Neuronal stem cell (in vitro differentiated cells): ENCODE measurements at regions not wholly inside any gene's neighbourhood (a gene's known extent, or its start where the extent isn't known, plus 50 kb on each side); places are given as distances from the start of the nearest gene placed in this dataset. TPM values are rescaled to one million over a fixed set of nuclear protein-coding genes. Genes with fewer than 3 reads are reported as not detected.
A peak's percentile ranks its signal among the peaks of the same experiment; 100 is the strongest.
"Not testable (repeated sequence)": the region's sequence is repeated elsewhere in the genome, so short reads cannot be mapped to it uniquely, and the experiment has no call there.

Experiments used
- DNase-seq: peaks from one replicate; pipeline ENCODE4 v3.0.0-alpha.2; 2013; ENCODE audit warnings: low spot score
- H2AFZ ChIP-seq: one replicate; pipeline ENCODE4 v1.6.1; 2013; ENCODE audit warnings: mild to moderate bottlenecking, low read length, inconsistent platforms
- H2AK5ac ChIP-seq: 2 replicates; pipeline ENCODE4 v1.6.1; 2013; ENCODE audit warnings: low read depth, mild to moderate bottlenecking, inconsistent platforms, low read length, moderate library complexity, mixed read lengths
- H2BK120ac ChIP-seq: 2 replicates; pipeline ENCODE4 v1.6.1; 2013; ENCODE audit warnings: low read depth, mild to moderate bottlenecking, inconsistent platforms, low read length, moderate library complexity, mixed read lengths
- H2BK12ac ChIP-seq: one replicate; pipeline ENCODE4 v1.6.1; 2013; ENCODE audit warnings: low read length, inconsistent platforms
- H2BK15ac ChIP-seq: 2 replicates; pipeline ENCODE4 v1.6.1; 2013; ENCODE audit warnings: mild to moderate bottlenecking, low read length, inconsistent platforms, mixed read lengths
- H2BK5ac ChIP-seq: one replicate; pipeline ENCODE4 v1.6.1; 2013; ENCODE audit warnings: inconsistent platforms, mild to moderate bottlenecking, low read length, moderate library complexity
- H3K14ac ChIP-seq: one replicate; pipeline ENCODE4 v1.6.1; 2013; ENCODE audit warnings: low read length, inconsistent platforms
- H3K18ac ChIP-seq: 2 replicates; pipeline ENCODE4 v1.6.1; 2013; ENCODE audit warnings: low read length, inconsistent platforms
- H3K23ac ChIP-seq: 2 replicates; pipeline ENCODE4 v1.6.1; 2013; ENCODE audit warnings: low read depth, mild to moderate bottlenecking, mixed read lengths, low read length, inconsistent platforms; ENCODE audit not compliant: poor library complexity
- H3K27ac ChIP-seq: replicated peaks from 3 replicates; pipeline ENCODE4 v1.5.1; 2013; ENCODE audit warnings: low read length, inconsistent platforms
- H3K27me3 ChIP-seq, 3 experiments: 2 replicates each; pipeline ENCODE4 v1.6.1; 2013; ENCODE audit warnings: low read length in 3 of 3, mild to moderate bottlenecking in 2 of 3, inconsistent platforms in 1 of 3, low read depth in 1 of 3, mixed read lengths in 1 of 3, moderate library complexity in 1 of 3; ENCODE audit not compliant: control insufficient read depth in 3 of 3, insufficient read depth in 3 of 3
- H3K36me3 ChIP-seq, 2 donors: replicated peaks in 1 of 2; 2 replicates each; pipeline ENCODE4 v1.6.1; 2013; ENCODE audit warnings: low read length in 2 of 2; ENCODE audit not compliant: control insufficient read depth in 2 of 2, insufficient read depth in 2 of 2
- H3K4ac ChIP-seq: 2 replicates; pipeline ENCODE4 v1.6.1; 2013; ENCODE audit warnings: inconsistent platforms, mild to moderate bottlenecking, low read length, moderate library complexity
- H3K4me1 ChIP-seq, 2 donors: 1 replicate in 1 of 2; 2 replicates in 1 of 2; pipeline ENCODE4 v1.6.1; 2013; ENCODE audit warnings: low read length in 2 of 2, low read depth in 1 of 2; ENCODE audit not compliant: control insufficient read depth in 2 of 2, insufficient read depth in 1 of 2
- H3K4me2 ChIP-seq: one replicate; pipeline ENCODE4 v1.6.1; 2013; ENCODE audit warnings: mild to moderate bottlenecking, low read length, inconsistent platforms; ENCODE audit not compliant: insufficient read depth, poor library complexity, severe bottlenecking
- H3K4me3 ChIP-seq, 2 donors: 2 replicates each; pipeline ENCODE4 v1.5.1; 2013; ENCODE audit warnings: low read length in 2 of 2, mild to moderate bottlenecking in 2 of 2, inconsistent platforms in 1 of 2, moderate library complexity in 1 of 2
- H3K79me1 ChIP-seq: one replicate; pipeline ENCODE4 v1.6.1; 2013; ENCODE audit warnings: low read depth, mild to moderate bottlenecking, inconsistent platforms, low read length, moderate library complexity
- H3K9ac ChIP-seq: one replicate; pipeline ENCODE4 v1.6.1; 2013; ENCODE audit warnings: mild to moderate bottlenecking, low read depth, low read length, inconsistent platforms; ENCODE audit not compliant: poor library complexity
- H3K9me3 ChIP-seq, 2 donors: replicated peaks in 1 of 2; 2 replicates each; pipeline versions ENCODE3 to v1.6.1; 2013; ENCODE audit warnings: low read length in 2 of 2, mild to moderate bottlenecking in 2 of 2, inconsistent platforms in 1 of 2, low read depth in 1 of 2, mixed read lengths in 1 of 2, moderate library complexity in 1 of 2; ENCODE audit not compliant: control insufficient read depth in 2 of 2, insufficient read depth in 1 of 2
- H4K8ac ChIP-seq: one replicate; pipeline ENCODE4 v1.6.1; 2013; ENCODE audit warnings: low read depth, mild to moderate bottlenecking, inconsistent platforms, low read length, moderate library complexity
- H4K91ac ChIP-seq: one replicate; pipeline ENCODE4 v1.6.1; 2013; ENCODE audit warnings: low read length, low read depth, mild to moderate bottlenecking, inconsistent platforms; ENCODE audit not compliant: poor library complexity
- WGBS, 2 donors: extraction: QIAGEN DNeasy Blood & Tissue Kit; methylation state at CpG; one replicate each; pipeline ENCODE4 v1.1.7; 2013; ENCODE audit warnings: missing lambda C conversion rate in 2 of 2, mixed read lengths in 1 of 2; ENCODE audit not compliant: insufficient read length in 2 of 2, insufficient replicate concordance in 1 of 2; ENCODE audit errors: extremely low coverage in 2 of 2; 5-methylcytosine and 5-hydroxymethylcytosine counted together
- small RNA-seq: library from polyadenylated mRNA; stranded (forward); fragments of <200 nt; extraction: miRNeasy Mini kit (QIAGEN cat#:217004); gene quantifications from one replicate; pipeline ENCODE3, GENCODE V24; 2013; ENCODE audit not compliant: insufficient read depth

DNA sequence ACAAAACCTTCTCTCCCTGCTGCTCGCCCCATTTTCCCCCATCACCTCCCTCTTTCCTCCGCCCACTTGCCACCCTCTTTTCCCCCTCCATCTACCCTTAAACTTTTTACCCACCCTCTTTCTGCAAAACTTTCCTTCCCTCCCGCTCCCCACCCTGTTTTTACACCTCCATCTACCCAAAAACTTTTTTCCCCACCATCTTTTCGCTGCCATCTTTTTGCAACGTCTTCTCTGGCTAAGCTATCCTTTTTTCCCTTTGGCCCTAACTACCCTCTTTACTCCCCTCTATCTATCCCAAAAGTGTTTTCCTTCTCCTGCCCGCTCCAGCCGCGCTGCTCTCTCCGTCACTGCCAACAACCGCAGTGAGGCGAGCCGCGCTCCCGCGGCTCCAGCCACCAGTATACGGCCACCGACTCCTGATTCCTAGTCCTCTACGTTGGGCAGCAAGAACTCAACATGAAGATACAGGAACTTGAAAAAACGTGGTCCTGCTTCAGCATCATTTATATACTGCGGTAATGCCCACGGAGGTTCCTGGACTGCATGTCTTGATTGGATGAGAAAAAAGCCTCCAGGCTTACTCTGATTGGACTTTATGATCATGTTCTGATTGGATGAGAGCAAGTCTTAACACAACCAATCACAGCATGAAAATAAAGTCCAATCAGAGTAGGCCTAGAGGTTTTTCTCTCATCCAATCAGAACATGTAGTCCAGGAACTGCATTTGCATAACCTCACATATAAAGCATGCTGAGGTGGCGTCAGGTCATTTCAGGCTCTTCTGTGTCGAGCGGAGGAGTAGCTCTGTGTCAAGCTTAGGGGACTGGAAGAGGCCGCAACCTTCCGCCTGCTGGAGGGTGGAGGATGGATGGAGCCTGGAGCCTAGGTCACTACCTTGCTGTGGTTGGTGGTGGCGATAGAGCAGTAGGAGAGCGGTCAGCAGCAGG, 79.9 kb upstream of the KCNJ18 start:
- not testable (repeated sequence) for H3K4ac ChIP-seq, H2BK15ac ChIP-seq, H4K8ac ChIP-seq, DNase-seq, H3K14ac ChIP-seq, H3K23ac ChIP-seq, H3K4me1 ChIP-seq, H3K36me3 ChIP-seq, H2BK5ac ChIP-seq, H3K79me1 ChIP-seq, H4K91ac ChIP-seq, H3K9ac ChIP-seq, H2AK5ac ChIP-seq, H2AFZ ChIP-seq, H3K9me3 ChIP-seq, H3K27ac ChIP-seq, H3K27me3 ChIP-seq, H3K4me2 ChIP-seq, H3K18ac ChIP-seq, H2BK120ac ChIP-seq, H2BK12ac ChIP-seq
- H3K4me3 ChIP-seq = peak overlapping the region in 1 of 2 donors; percentile 67
- WGBS, 2 donors = 100% methylated on average over 2 of the region's 28 CpGs; no CpG with 5 or more reads in 1 of the 2 donors

DNA sequence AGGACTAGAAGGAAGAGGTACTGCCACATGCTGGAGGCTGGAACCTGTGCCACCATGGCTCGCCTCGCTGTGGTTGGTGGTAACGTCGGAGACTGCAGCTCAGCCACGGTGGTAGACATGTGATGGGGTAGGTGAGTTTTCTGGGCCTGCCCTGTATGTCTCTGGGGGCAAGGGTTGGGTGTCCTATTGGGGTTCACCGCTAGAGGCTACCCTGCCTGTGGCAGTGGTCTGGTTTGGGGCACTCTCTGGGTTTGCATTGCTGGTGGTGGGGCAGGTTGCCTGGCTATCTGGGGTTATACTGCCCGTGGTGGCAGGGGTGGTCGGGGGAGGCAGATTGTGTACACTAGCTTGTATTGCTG, 79.3 kb upstream of the KCNJ18 start:
- no peak overlapping the region for H3K4ac ChIP-seq

DNA sequence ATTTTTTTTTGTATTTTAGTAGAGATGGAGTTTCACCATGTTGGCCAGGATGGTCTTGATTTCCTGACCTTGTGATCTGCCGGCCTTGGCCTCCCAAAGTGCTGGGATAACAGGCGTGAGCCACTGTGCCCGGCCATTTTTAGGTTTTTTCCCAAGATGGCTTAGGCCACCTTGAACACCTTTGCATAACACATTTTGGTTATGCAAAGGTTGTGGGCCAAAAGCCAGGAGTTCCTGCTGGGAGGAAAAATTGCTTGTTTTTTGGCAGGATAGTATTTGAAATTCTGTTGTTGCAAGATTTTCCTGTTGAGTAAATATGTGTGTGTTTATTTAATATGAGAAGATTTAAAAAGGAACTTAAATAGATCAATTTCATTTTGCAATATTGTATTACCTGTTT, 65.3 kb upstream of the KCNJ18 start:
- WGBS, 2 donors = no CpG with 5 or more reads among the region's 3 CpGs
- not testable (repeated sequence) for H2BK120ac ChIP-seq, H3K4ac ChIP-seq, H2BK5ac ChIP-seq, H2BK15ac ChIP-seq, H2BK12ac ChIP-seq, H2AFZ ChIP-seq, H3K4me3 ChIP-seq, H3K27me3 ChIP-seq, H4K91ac ChIP-seq, H3K14ac ChIP-seq, H4K8ac ChIP-seq, DNase-seq, H3K9ac ChIP-seq, H3K18ac ChIP-seq, H3K4me2 ChIP-seq, H3K23ac ChIP-seq, H3K9me3 ChIP-seq, H3K79me1 ChIP-seq, H3K27ac ChIP-seq, H3K4me1 ChIP-seq, H2AK5ac ChIP-seq, H3K36me3 ChIP-seq

More for the DNA sequence above, 79.3 kb upstream of the KCNJ18 start:
- Histone ChIP-seq H4K91ac (no peak overlapping the region), H3K23ac (no peak overlapping the region), H2BK12ac (no peak overlapping the region), H3K79me1 (no peaks in the 10 kb centered on the region), H3K36me3 (no peaks in the 10 kb centered on the region), H3K14ac (no peak overlapping the region), H2BK15ac (no peak overlapping the region), H3K27me3 (no peaks in the 10 kb centered on the region), H3K4me3 (peak overlapping the region in 1 of 2 donors; percentile 67), H3K9ac (no peak overlapping the region), H3K9me3 (peaks cover 0 to 3% of the 10 kb centered on the region in 2 donors), H4K8ac (no peak overlapping the region), H3K27ac (no peak overlapping the region), H3K4me1 (no peaks in the 10 kb centered on the region), H2BK5ac (no peak overlapping the region), H2AFZ (no peak overlapping the region), H2AK5ac (no peak overlapping the region), H3K18ac (no peak overlapping the region), H2BK120ac (no peak overlapping the region), H3K4me2 (no peak overlapping the region)
- DNase-seq = no peak
- WGBS, 2 donors = no CpG with 5 or more reads among the region's 8 CpGs

Small RNAs in the stretch of these regions (small RNA-seq; reads per million reads assigned to genes)
- gene AC233702.6 (not detected), gene AC233702.8 (not detected)
